ENCODE measurements at regions not wholly inside any gene's neighbourhood (a gene's known extent, or its start where the extent isn't known, plus 50 kb on each side); places are given as distances from the start of the nearest gene placed in this dataset.

GRCh38 chr2:114031605-114032505, 142.0 kb downstream of the ACTR3 start:
- Mint-ChIP-seq H3K9me3 (peaks cover 0 to 5% (median 5%) of the 10 kb centered on the region in 3 donors), H3K27ac (no peak overlapping the region), H3K4me3 (no peak overlapping the region), H3K27me3 (peaks cover 20 to 31% of the 10 kb centered on the region in 2 donors), H3K36me3 (no peaks in the 10 kb centered on the region), H3K4me1 (no peaks in the 10 kb centered on the region)
- no peaks in the 10 kb centered on the region for H3K9me3 ChIP-seq
- ATAC-seq (replicated peaks in 1 of 4) (no peak), DNase-seq (no peak)
- H3K4me1 ChIP-seq (ENCODE audit: control insufficient read depth in 1 of 2, extremely low read depth in 1 of 2, insufficient read depth in 2 of 2, low read length in 2 of 2) = no peaks in the 10 kb centered on the region
- peaks cover 0 to 15% of the 10 kb centered on the region in 2 experiments for H3K27me3 ChIP-seq (replicated peaks in 1 of 2; ENCODE audit: control insufficient read depth in 2 of 2, extremely low read depth in 1 of 2, insufficient read depth in 2 of 2, low read length in 1 of 2)
- no peak overlapping the region for H3K4me3 ChIP-seq (ENCODE audit: control insufficient read depth in 1 of 2, extremely low read depth in 1 of 2, low read length in 1 of 2)
- CTCF ChIA-PET = no interaction called here
- H3K36me3 ChIP-seq (ENCODE audit: control insufficient read depth in 2 of 2, extremely low read depth in 1 of 2, insufficient read depth in 1 of 2, low read length in 1 of 2) = no peaks in the 10 kb centered on the region
- POLR2A ChIA-PET = no interaction called here
- WGBS (ENCODE audit: insufficient coverage) = 25% methylated on average over 2 of the region's 12 CpGs
- H3K27ac ChIP-seq (ENCODE audit: low read length) = no peak overlapping the region

- ATAC-seq (replicated peaks in 1 of 4) (no peak), DNase-seq (no peak)
- Histone ChIP-seq H3K9me3 (no peaks in the 10 kb centered on the region), H3K36me3 (ENCODE audit: control insufficient read depth in 2 of 2, extremely low read depth in 1 of 2, insufficient read depth in 1 of 2, low read length in 1 of 2) (no peaks in the 10 kb centered on the region), H3K4me3 (ENCODE audit: control insufficient read depth in 1 of 2, extremely low read depth in 1 of 2, low read length in 1 of 2) (no peak overlapping the region), H3K27ac (ENCODE audit: low read length) (no peak overlapping the region), H3K27me3 (replicated peaks in 1 of 2; ENCODE audit: control insufficient read depth in 2 of 2, extremely low read depth in 1 of 2, insufficient read depth in 2 of 2, low read length in 1 of 2) (peaks cover 0 to 17% of the 10 kb centered on the region in 2 experiments), H3K4me1 (ENCODE audit: control insufficient read depth in 1 of 2, extremely low read depth in 1 of 2, insufficient read depth in 2 of 2, low read length in 2 of 2) (no peaks in the 10 kb centered on the region)
- Mint-ChIP-seq H3K27me3 (peaks cover 25 to 32% of the 10 kb centered on the region in 2 donors), H3K36me3 (no peaks in the 10 kb centered on the region), H3K27ac (no peak overlapping the region), H3K9me3 (peaks cover 0 to 5% (median 5%) of the 10 kb centered on the region in 3 donors), H3K4me1 (no peaks in the 10 kb centered on the region), H3K4me3 (no peak overlapping the region)
- 70% methylated on average over 3 of the region's 4 CpGs for WGBS (ENCODE audit: insufficient coverage)
- ChIA-PET CTCF (no interaction called here), POLR2A (no interaction called here)
Measured at GRCh38 chr2:114032705-114033104, 142.8 kb downstream of the ACTR3 start.

- H3K4me1 Mint-ChIP-seq = no peaks in the 10 kb centered on the region
- CTCF ChIA-PET = no interaction called here
Measured at GRCh38 chr2:114034742-114035141, 144.9 kb downstream of the ACTR3 start.

GRCh38 chr2:114038710-114039109, 148.8 kb downstream of the ACTR3 start:
- no peaks in the 10 kb centered on the region for H3K4me1 ChIP-seq (ENCODE audit: control insufficient read depth in 1 of 2, extremely low read depth in 1 of 2, insufficient read depth in 2 of 2, low read length in 2 of 2)
- DNase-seq (no peak), ATAC-seq (replicated peaks in 1 of 4) (no peak)
- H3K27me3 ChIP-seq (replicated peaks in 1 of 2; ENCODE audit: control insufficient read depth in 2 of 2, extremely low read depth in 1 of 2, insufficient read depth in 2 of 2, low read length in 1 of 2) = peaks cover 0 to 9% of the 10 kb centered on the region in 2 experiments
- H3K36me3 ChIP-seq (ENCODE audit: control insufficient read depth in 2 of 2, extremely low read depth in 1 of 2, insufficient read depth in 1 of 2, low read length in 1 of 2) = no peaks in the 10 kb centered on the region
- ChIA-PET CTCF (no interaction called here), POLR2A (no interaction called here)
- H3K27ac ChIP-seq (ENCODE audit: low read length) = no peak overlapping the region
- no peaks in the 10 kb centered on the region for H3K9me3 ChIP-seq
- no peaks in the 10 kb centered on the region for H3K9me3 Mint-ChIP-seq
- peaks cover 14 to 15% of the 10 kb centered on the region in 2 donors for H3K27me3 Mint-ChIP-seq
- no peak overlapping the region for H3K4me3 Mint-ChIP-seq
- WGBS (ENCODE audit: insufficient coverage) = no CpG with 5 or more reads among the region's 3 CpGs
- H3K4me3 ChIP-seq (ENCODE audit: control insufficient read depth in 1 of 2, extremely low read depth in 1 of 2, low read length in 1 of 2) = no peak overlapping the region
- no peaks in the 10 kb centered on the region for H3K36me3 Mint-ChIP-seq
- H3K27ac Mint-ChIP-seq = no peak overlapping the region
- no peaks in the 10 kb centered on the region for H3K4me1 Mint-ChIP-seq

More at GRCh38 chr2:114034742-114035141, 144.9 kb downstream of the ACTR3 start:
- Histone ChIP-seq H3K4me1 (ENCODE audit: control insufficient read depth in 1 of 2, extremely low read depth in 1 of 2, insufficient read depth in 2 of 2, low read length in 2 of 2) (no peaks in the 10 kb centered on the region), H3K27ac (ENCODE audit: low read length) (no peak overlapping the region), H3K9me3 (no peaks in the 10 kb centered on the region), H3K27me3 (replicated peaks in 1 of 2; ENCODE audit: control insufficient read depth in 2 of 2, extremely low read depth in 1 of 2, insufficient read depth in 2 of 2, low read length in 1 of 2) (peaks cover 0 to 19% of the 10 kb centered on the region in 2 experiments), H3K4me3 (ENCODE audit: control insufficient read depth in 1 of 2, extremely low read depth in 1 of 2, low read length in 1 of 2) (no peak overlapping the region), H3K36me3 (ENCODE audit: control insufficient read depth in 2 of 2, extremely low read depth in 1 of 2, insufficient read depth in 1 of 2, low read length in 1 of 2) (no peaks in the 10 kb centered on the region)
- POLR2A ChIA-PET = no interaction called here
- Mint-ChIP-seq H3K36me3 (no peaks in the 10 kb centered on the region), H3K27ac (no peak overlapping the region), H3K27me3 (peaks cover 23 to 27% of the 10 kb centered on the region in 2 donors), H3K9me3 (no peaks in the 10 kb centered on the region), H3K4me3 (no peak overlapping the region)
- DNase-seq (no peak), ATAC-seq (replicated peaks in 1 of 4) (no peak)
- no CpG with 5 or more reads among the region's 1 CpG for WGBS (ENCODE audit: insufficient coverage)

- ATAC-seq (replicated peaks in 1 of 4) = no peak
- H3K4me3 Mint-ChIP-seq = no peak overlapping the region
- peaks cover 0 to 9% of the 10 kb centered on the region in 2 experiments for H3K27me3 ChIP-seq (replicated peaks in 1 of 2; ENCODE audit: control insufficient read depth in 2 of 2, extremely low read depth in 1 of 2, insufficient read depth in 2 of 2, low read length in 1 of 2)
- DNase-seq = no peak
- H3K36me3 Mint-ChIP-seq = no peaks in the 10 kb centered on the region
- WGBS (ENCODE audit: insufficient coverage) = 0% methylated on average over 1 of the region's 2 CpGs
- peaks cover 16% of the 10 kb centered on the region in 2 donors for H3K27me3 Mint-ChIP-seq
- H3K4me3 ChIP-seq (ENCODE audit: control insufficient read depth in 1 of 2, extremely low read depth in 1 of 2, low read length in 1 of 2) = no peak overlapping the region
- ChIA-PET POLR2A (no interaction called here), CTCF (no interaction called here)
- H3K27ac ChIP-seq (ENCODE audit: low read length) = no peak overlapping the region
- H3K4me1 Mint-ChIP-seq = no peaks in the 10 kb centered on the region
- no peak overlapping the region for H3K27ac Mint-ChIP-seq
- no peaks in the 10 kb centered on the region for H3K4me1 ChIP-seq (ENCODE audit: control insufficient read depth in 1 of 2, extremely low read depth in 1 of 2, insufficient read depth in 2 of 2, low read length in 2 of 2)
- H3K9me3 Mint-ChIP-seq = no peaks in the 10 kb centered on the region
- H3K36me3 ChIP-seq (ENCODE audit: control insufficient read depth in 2 of 2, extremely low read depth in 1 of 2, insufficient read depth in 1 of 2, low read length in 1 of 2) = no peaks in the 10 kb centered on the region
- no peaks in the 10 kb centered on the region for H3K9me3 ChIP-seq
Measured at GRCh38 chr2:114039677-114040076, 149.8 kb downstream of the ACTR3 start.

GRCh38 chr2:114040826-114041225, 150.9 kb downstream of the ACTR3 start:
- no peaks in the 10 kb centered on the region for H3K4me1 Mint-ChIP-seq
- no peaks in the 10 kb centered on the region for H3K9me3 Mint-ChIP-seq
- peaks cover 16% of the 10 kb centered on the region in 2 donors for H3K27me3 Mint-ChIP-seq
- no peak for DNase-seq
- Histone ChIP-seq H3K36me3 (ENCODE audit: control insufficient read depth in 2 of 2, extremely low read depth in 1 of 2, insufficient read depth in 1 of 2, low read length in 1 of 2) (no peaks in the 10 kb centered on the region), H3K27me3 (replicated peaks in 1 of 2; ENCODE audit: control insufficient read depth in 2 of 2, extremely low read depth in 1 of 2, insufficient read depth in 2 of 2, low read length in 1 of 2) (peaks cover 0 to 9% of the 10 kb centered on the region in 2 experiments), H3K9me3 (no peaks in the 10 kb centered on the region), H3K27ac (ENCODE audit: low read length) (no peak overlapping the region), H3K4me1 (ENCODE audit: control insufficient read depth in 1 of 2, extremely low read depth in 1 of 2, insufficient read depth in 2 of 2, low read length in 2 of 2) (no peaks in the 10 kb centered on the region), H3K4me3 (ENCODE audit: control insufficient read depth in 1 of 2, extremely low read depth in 1 of 2, low read length in 1 of 2) (no peak overlapping the region)
- WGBS (ENCODE audit: insufficient coverage) = 71% methylated on average over 3 of the region's 7 CpGs
- no peaks in the 10 kb centered on the region for H3K36me3 Mint-ChIP-seq
- CTCF ChIA-PET = no interaction called here
- POLR2A ChIA-PET = no interaction called here
- no peak for ATAC-seq (replicated peaks in 1 of 4)
- no peak overlapping the region for H3K4me3 Mint-ChIP-seq
- no peak overlapping the region for H3K27ac Mint-ChIP-seq

Measured in T-cell (primary cell).